ENCODE measurements at regions not wholly inside any gene's neighbourhood (a gene's known extent, or its start where the extent isn't known, plus 50 kb on each side); places are given as distances from the start of the nearest gene placed in this dataset.
A peak's percentile ranks its signal among the peaks of the same experiment; 100 is the strongest.
"Not testable (repeated sequence)": the region's sequence is repeated elsewhere in the genome, so short reads cannot be mapped to it uniquely, and the experiment has no call there.

GRCh38 chr1:196366-196765 is 255.1 kb downstream of the OR4F29 start:
- ATAC-seq: not testable (repeated sequence)

GRCh38 chr1:191296-192049 is 260.0 kb downstream of the OR4F29 start:
- not testable (repeated sequence) for ATAC-seq
- peak; percentile 2 for DNase-seq

More at GRCh38 chr1:196366-196765, 255.1 kb downstream of the OR4F29 start:
- DNase-seq: not testable (repeated sequence)

- peak; percentile 0 for DNase-seq
- ATAC-seq: not testable (repeated sequence)
Measured at GRCh38 chr1:190678-191077, 260.8 kb downstream of the OR4F29 start.

- DNase-seq: not testable (repeated sequence)
Measured at GRCh38 chr1:189915-190314, 261.6 kb downstream of the OR4F29 start.

GRCh38 chr1:189270-189669 is 262.2 kb downstream of the OR4F29 start:
- DNase-seq: peak; percentile 1
- not testable (repeated sequence) for ATAC-seq

More at GRCh38 chr1:189915-190314, 261.6 kb downstream of the OR4F29 start:
- ATAC-seq: not testable (repeated sequence)

GRCh38 chr1:187298-187697 is 264.2 kb downstream of the OR4F29 start:
- ATAC-seq, DNase-seq: not testable (repeated sequence)

GRCh38 chr1:186691-187131 is 264.8 kb downstream of the OR4F29 start:
- peak; percentile 2 for DNase-seq
- not testable (repeated sequence) for ATAC-seq

GRCh38 chr1:186223-186622 is 265.3 kb downstream of the OR4F29 start:
- ATAC-seq, DNase-seq: not testable (repeated sequence)

- peak; percentile 1 for DNase-seq
- not testable (repeated sequence) for ATAC-seq
Measured at GRCh38 chr1:185526-185925, 266.0 kb downstream of the OR4F29 start.

- DNase-seq: peak; percentile 2
- ATAC-seq: not testable (repeated sequence)
Measured at GRCh38 chr1:184336-184686, 267.2 kb downstream of the OR4F29 start.

GRCh38 chr1:183620-184335 is 267.7 kb downstream of the OR4F29 start:
- DNase-seq: peak; percentile 20
- ATAC-seq: not testable (repeated sequence)

GRCh38 chr1:183081-183480 is 268.4 kb downstream of the OR4F29 start:
- DNase-seq: peak; percentile 5
- ATAC-seq: not testable (repeated sequence)

GRCh38 chr1:182631-183030 is 268.8 kb downstream of the OR4F29 start:
- DNase-seq: peak; percentile 1
- ATAC-seq: not testable (repeated sequence)

GRCh38 chr1:181247-182216 is 269.9 kb downstream of the OR4F29 start:
- ATAC-seq (peak; percentile 23), DNase-seq (peak; percentile 54)

GRCh38 chr1:180749-181205 is 270.7 kb downstream of the OR4F29 start:
- ATAC-seq, DNase-seq: not testable (repeated sequence)

GRCh38 chr1:138842-139241 is 312.6 kb downstream of the OR4F29 start:
- DNase-seq: not testable (repeated sequence)

GRCh38 chr1:137664-138063 is 313.8 kb downstream of the OR4F29 start:
- ATAC-seq, DNase-seq: not testable (repeated sequence)

More at GRCh38 chr1:138842-139241, 312.6 kb downstream of the OR4F29 start:
- ATAC-seq: not testable (repeated sequence)

- DNase-seq, ATAC-seq: not testable (repeated sequence)
Measured at GRCh38 chr1:136344-136932, 315.0 kb downstream of the OR4F29 start.

GRCh38 chr1:134936-135335 is 316.5 kb downstream of the OR4F29 start:
- DNase-seq, ATAC-seq: not testable (repeated sequence)

GRCh38 chr1:118440-118839 is 333.0 kb downstream of the OR4F29 start:
- DNase-seq, ATAC-seq: not testable (repeated sequence)

GRCh38 chr1:115534-115933 is 335.9 kb downstream of the OR4F29 start:
- DNase-seq, ATAC-seq: not testable (repeated sequence)
